Fibroblast of lung (primary cell): ENCODE measurements at regions not wholly inside any gene's neighbourhood (a gene's known extent, or its start where the extent isn't known, plus 50 kb on each side); places are given as distances from the start of the nearest gene placed in this dataset.

Source experiments
- EZH2 ChIP-seq: IDR thresholded peaks from 2 replicates; pipeline ENCODE4 v1.5.1; 2012; ENCODE audit warnings: low read length, control low read depth, mild to moderate bottlenecking; ENCODE audit errors: missing control alignments
- TF ChIP-seq, protein P1 (sequence below), 2 donors: IDR thresholded peaks in 1 of 2; conservative IDR thresholded peaks in 1 of 2; 1 replicate in 1 of 2; 2 replicates in 1 of 2; pipeline ENCODE4 v1.5.1; 2011 to 2012; ENCODE audit warnings: low read length in 2 of 2, control low read depth in 1 of 2, inconsistent platforms in 1 of 2, low read depth in 1 of 2, mild to moderate bottlenecking in 1 of 2

- TF ChIP-seq, protein P1, sequence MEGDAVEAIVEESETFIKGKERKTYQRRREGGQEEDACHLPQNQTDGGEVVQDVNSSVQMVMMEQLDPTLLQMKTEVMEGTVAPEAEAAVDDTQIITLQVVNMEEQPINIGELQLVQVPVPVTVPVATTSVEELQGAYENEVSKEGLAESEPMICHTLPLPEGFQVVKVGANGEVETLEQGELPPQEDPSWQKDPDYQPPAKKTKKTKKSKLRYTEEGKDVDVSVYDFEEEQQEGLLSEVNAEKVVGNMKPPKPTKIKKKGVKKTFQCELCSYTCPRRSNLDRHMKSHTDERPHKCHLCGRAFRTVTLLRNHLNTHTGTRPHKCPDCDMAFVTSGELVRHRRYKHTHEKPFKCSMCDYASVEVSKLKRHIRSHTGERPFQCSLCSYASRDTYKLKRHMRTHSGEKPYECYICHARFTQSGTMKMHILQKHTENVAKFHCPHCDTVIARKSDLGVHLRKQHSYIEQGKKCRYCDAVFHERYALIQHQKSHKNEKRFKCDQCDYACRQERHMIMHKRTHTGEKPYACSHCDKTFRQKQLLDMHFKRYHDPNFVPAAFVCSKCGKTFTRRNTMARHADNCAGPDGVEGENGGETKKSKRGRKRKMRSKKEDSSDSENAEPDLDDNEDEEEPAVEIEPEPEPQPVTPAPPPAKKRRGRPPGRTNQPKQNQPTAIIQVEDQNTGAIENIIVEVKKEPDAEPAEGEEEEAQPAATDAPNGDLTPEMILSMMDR (conservative IDR thresholded peaks at IDR 0.05 in 1 of 2, IDR thresholded peaks at IDR 0.05 in 1 of 2; ENCODE audit: low read depth in 1 of 2, low read length in 2 of 2): no peak
- no peak for TF ChIP-seq EZH2
These were observed 123.6 kb upstream of the C1orf174 start for GRCh38 chr1:4023678-4024077.
